ENCODE measurements at regions not wholly inside any gene's neighbourhood (a gene's known extent, or its start where the extent isn't known, plus 50 kb on each side); places are given as distances from the start of the nearest gene placed in this dataset.

DNA sequence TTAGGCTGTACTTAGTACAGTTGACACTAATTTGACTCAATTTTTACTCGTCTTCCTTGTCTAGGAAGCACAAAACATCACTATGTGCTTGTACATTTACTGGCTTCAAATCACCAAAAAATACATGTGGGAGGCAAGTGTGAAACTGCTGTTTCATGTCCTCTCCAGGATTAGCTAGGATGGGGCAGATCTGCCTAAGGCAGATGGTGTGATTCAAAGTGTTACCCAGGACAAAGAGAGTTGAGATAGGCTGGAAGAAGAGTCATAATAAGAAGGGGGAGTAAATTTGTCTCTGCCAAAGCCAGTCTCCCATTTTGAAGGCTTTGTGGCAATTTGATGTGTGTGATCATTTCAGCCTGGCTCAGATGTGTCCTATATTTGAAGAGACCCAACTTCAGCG is 821.6 kb upstream of the ZEB2 start:
- no peak overlapping the region for H3K27ac Mint-ChIP-seq
- Histone ChIP-seq H2BK15ac (ENCODE audit: low read depth, low read length) (no peak overlapping the region), H3K79me1 (ENCODE audit: insufficient read depth, low read depth, low read length, poor library complexity, severe bottlenecking) (no peaks in the 10 kb centered on the region), H3K56ac (ENCODE audit: insufficient read length, low read depth, low read length) (no peak overlapping the region), H2BK120ac (ENCODE audit: low read depth, low read length, poor library complexity, severe bottlenecking) (no peak overlapping the region), H3K4me1 (ENCODE audit: insufficient read depth, low read length) (no peaks in the 10 kb centered on the region; the same call in 1 of the 2 replicates), H2AK5ac (ENCODE audit: insufficient read length, low read length) (no peak overlapping the region), H2BK20ac (ENCODE audit: low read depth, low read length, poor library complexity, severe bottlenecking) (no peak overlapping the region), H4K91ac (ENCODE audit: insufficient read length, low read depth, low read length) (no peak overlapping the region), H3K27me3 (ENCODE audit: insufficient read depth, low read length) (no peaks in the 10 kb centered on the region), H2BK12ac (ENCODE audit: insufficient read length, low read depth, low read length) (no peak overlapping the region), H3K27ac (ENCODE audit: insufficient read length, low read depth, low read length) (no peak overlapping the region), H3K18ac (ENCODE audit: insufficient read length, low read depth, low read length) (no peak overlapping the region), H2BK5ac (ENCODE audit: insufficient read length, low read length) (no peak overlapping the region), H2AFZ (ENCODE audit: low read length) (no peak overlapping the region), H3K4me2 (ENCODE audit: insufficient read depth, insufficient read length, low read length) (no peak overlapping the region), H4K20me1 (ENCODE audit: control insufficient read depth, insufficient read depth, insufficient read length) (no peaks in the 10 kb centered on the region), H3K14ac (ENCODE audit: insufficient read depth, low read length) (no peak overlapping the region), H3K79me2 (ENCODE audit: insufficient read depth, low read length) (no peaks in the 10 kb centered on the region), H4K8ac (replicated peaks; ENCODE audit: insufficient read length, low read depth, low read length) (no peak overlapping the region), H3K9ac (ENCODE audit: extremely low read depth, insufficient read length, low read length) (no peak overlapping the region), H3K23me2 (ENCODE audit: insufficient read length, low read depth, low read length, poor library complexity, severe bottlenecking) (no peaks in the 10 kb centered on the region), H3K4ac (ENCODE audit: low read depth, low read length) (no peak overlapping the region), H4K5ac (ENCODE audit: insufficient read length, low read depth, low read length) (no peak overlapping the region), H3K9me3 (ENCODE audit: control insufficient read depth, low read depth, low read length) (no peaks in the 10 kb centered on the region), H3K23ac (ENCODE audit: insufficient read length, low read depth, low read length) (no peak overlapping the region), H3T11ph (ENCODE audit: low read length) (no peak overlapping the region)
- no peak for DNase-seq
- peaks cover 0 to 5% (median 0%) of the 10 kb centered on the region in 3 experiments; a peak in 3 of 7 replicates for H3K36me3 Mint-ChIP-seq (ENCODE audit: insufficient read depth in 1 of 3, low read depth in 3 of 3)
- TF ChIP-seq, protein P1, sequence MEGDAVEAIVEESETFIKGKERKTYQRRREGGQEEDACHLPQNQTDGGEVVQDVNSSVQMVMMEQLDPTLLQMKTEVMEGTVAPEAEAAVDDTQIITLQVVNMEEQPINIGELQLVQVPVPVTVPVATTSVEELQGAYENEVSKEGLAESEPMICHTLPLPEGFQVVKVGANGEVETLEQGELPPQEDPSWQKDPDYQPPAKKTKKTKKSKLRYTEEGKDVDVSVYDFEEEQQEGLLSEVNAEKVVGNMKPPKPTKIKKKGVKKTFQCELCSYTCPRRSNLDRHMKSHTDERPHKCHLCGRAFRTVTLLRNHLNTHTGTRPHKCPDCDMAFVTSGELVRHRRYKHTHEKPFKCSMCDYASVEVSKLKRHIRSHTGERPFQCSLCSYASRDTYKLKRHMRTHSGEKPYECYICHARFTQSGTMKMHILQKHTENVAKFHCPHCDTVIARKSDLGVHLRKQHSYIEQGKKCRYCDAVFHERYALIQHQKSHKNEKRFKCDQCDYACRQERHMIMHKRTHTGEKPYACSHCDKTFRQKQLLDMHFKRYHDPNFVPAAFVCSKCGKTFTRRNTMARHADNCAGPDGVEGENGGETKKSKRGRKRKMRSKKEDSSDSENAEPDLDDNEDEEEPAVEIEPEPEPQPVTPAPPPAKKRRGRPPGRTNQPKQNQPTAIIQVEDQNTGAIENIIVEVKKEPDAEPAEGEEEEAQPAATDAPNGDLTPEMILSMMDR (conservative IDR thresholded peaks at IDR 0.05) = no peak
- H3K4me3 Mint-ChIP-seq = no peak overlapping the region
- no CpG with 5 or more reads among the region's 2 CpGs for WGBS (ENCODE audit: extremely low coverage, insufficient read length, low lambda C conversion rate)
- no peaks in the 10 kb centered on the region for H3K27me3 Mint-ChIP-seq (ENCODE audit: low read depth)
- H3K4me1 Mint-ChIP-seq = no peaks in the 10 kb centered on the region
- H3K9me3 Mint-ChIP-seq = peaks cover 5% of the 10 kb centered on the region in 2 experiments; a peak in 3 of 5 replicates
